ENCODE measurements at regions not wholly inside any gene's neighbourhood (a gene's known extent, or its start where the extent isn't known, plus 50 kb on each side); places are given as distances from the start of the nearest gene placed in this dataset.

DNA sequence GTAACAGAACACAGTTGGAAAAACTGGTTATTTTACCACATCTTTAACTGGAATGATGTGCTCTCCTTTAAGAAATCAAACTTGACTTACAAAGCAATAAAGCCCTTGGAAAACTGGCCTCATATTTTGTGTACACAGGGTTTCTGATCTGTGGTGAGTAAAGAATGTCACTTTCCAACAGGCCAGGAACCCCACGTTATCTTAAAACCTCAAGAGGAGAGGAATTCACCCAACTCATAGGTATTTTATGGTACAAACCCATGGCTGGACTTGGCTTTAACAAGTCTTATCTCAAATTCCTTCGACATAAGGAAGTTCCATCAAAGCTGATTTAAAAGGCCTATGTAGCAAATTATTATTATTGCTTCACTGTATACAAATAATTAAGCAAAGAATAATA, 1735.1 kb downstream of the PCDH7 start:
- ATAC-seq (ENCODE audit: low FRiP score) = no peak
- TF ChIP-seq, protein P1, sequence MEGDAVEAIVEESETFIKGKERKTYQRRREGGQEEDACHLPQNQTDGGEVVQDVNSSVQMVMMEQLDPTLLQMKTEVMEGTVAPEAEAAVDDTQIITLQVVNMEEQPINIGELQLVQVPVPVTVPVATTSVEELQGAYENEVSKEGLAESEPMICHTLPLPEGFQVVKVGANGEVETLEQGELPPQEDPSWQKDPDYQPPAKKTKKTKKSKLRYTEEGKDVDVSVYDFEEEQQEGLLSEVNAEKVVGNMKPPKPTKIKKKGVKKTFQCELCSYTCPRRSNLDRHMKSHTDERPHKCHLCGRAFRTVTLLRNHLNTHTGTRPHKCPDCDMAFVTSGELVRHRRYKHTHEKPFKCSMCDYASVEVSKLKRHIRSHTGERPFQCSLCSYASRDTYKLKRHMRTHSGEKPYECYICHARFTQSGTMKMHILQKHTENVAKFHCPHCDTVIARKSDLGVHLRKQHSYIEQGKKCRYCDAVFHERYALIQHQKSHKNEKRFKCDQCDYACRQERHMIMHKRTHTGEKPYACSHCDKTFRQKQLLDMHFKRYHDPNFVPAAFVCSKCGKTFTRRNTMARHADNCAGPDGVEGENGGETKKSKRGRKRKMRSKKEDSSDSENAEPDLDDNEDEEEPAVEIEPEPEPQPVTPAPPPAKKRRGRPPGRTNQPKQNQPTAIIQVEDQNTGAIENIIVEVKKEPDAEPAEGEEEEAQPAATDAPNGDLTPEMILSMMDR (IDR thresholded peaks at IDR 0.05) = no peak

GRCh38 chr4:32460972-32461371, 1740.8 kb downstream of the PCDH7 start:
- TF ChIP-seq, protein P1 (IDR thresholded peaks at IDR 0.05) = no peak
- DNase-seq (ENCODE audit: low spot score) (no peak), ATAC-seq (ENCODE audit: low FRiP score) (no peak)

More for the DNA sequence above, 1735.1 kb downstream of the PCDH7 start:
- DNase-seq (ENCODE audit: low spot score) = no peak

- ATAC-seq (ENCODE audit: low FRiP score) (no peak), DNase-seq (ENCODE audit: low spot score) (no peak)
- TF ChIP-seq, protein P1 (IDR thresholded peaks at IDR 0.05) = no peak
Measured at GRCh38 chr4:32462944-32463343, 1742.8 kb downstream of the PCDH7 start.

DNA sequence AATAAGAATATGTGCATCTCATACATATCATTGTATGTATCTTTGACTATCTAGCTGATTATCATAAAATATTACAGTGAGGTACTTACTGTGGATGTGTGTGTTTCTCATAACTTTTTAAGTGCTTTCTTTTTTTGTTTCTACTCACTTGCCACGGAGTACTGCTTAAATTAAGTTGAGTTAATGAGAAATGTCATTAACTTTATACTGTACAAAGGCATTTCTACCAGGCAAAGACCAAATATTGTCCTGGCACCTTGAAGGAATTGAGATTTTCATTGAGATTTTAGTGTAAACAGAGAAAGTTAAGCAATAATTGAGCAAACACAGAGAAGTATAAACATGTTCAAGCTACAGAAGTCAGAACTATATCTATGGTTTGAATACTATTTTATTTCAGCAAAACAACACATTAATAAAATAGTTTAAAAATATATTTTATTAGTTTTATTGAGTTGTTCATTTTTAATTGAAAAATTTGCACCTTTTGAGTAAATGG, 1750.0 kb downstream of the PCDH7 start:
- no peak for ATAC-seq (ENCODE audit: low FRiP score)

DNA sequence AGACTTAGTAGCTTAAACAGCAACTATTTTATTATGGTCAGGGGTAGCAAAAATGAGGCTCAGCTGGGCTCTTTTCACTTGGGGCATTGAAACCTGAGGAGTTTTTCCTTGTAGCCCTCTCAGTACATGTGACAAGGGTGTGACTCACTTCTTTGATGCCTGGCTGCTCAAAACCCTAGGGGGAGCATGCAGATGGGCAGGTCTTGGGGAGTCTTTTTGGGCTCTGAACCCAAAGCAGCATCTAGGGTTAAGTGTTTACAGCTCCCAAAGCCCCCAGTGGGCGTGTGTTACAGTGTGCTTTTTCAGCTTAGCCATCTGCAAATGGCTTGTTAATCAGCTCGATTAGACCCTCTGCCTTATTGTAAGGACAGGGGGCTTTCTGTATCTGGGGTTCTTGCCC, 1752.7 kb downstream of the PCDH7 start:
- DNase-seq (ENCODE audit: low spot score) (no peak), ATAC-seq (ENCODE audit: low FRiP score) (no peak)
- TF ChIP-seq, protein P1 (IDR thresholded peaks at IDR 0.05) = no peak

More for the DNA sequence above, 1750.0 kb downstream of the PCDH7 start:
- no peak for DNase-seq (ENCODE audit: low spot score)
- TF ChIP-seq, protein P1 (IDR thresholded peaks at IDR 0.05) = no peak

DNA sequence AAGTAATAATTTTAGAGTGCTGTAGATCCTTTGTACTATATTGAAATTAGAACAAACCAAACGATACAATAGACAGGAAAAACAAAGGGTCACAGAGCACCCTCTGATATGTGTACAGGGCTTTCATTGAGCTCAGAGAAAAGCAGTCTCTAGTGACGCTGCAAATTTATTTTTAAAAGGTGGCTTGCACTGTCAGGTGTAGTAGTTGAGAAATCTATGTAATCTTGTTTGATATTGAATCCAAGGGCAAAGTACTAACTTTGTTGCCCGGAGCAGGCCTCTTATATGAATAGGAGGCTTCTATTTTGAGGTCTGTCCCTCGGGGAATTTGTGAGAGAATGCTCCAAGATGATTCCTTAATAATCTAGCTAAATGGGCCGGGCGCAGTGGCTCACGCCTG, 1755.5 kb downstream of the PCDH7 start:
- TF ChIP-seq, protein P1 (IDR thresholded peaks at IDR 0.05) = no peak
- DNase-seq (ENCODE audit: low spot score) (no peak), ATAC-seq (ENCODE audit: low FRiP score) (no peak)

DNA sequence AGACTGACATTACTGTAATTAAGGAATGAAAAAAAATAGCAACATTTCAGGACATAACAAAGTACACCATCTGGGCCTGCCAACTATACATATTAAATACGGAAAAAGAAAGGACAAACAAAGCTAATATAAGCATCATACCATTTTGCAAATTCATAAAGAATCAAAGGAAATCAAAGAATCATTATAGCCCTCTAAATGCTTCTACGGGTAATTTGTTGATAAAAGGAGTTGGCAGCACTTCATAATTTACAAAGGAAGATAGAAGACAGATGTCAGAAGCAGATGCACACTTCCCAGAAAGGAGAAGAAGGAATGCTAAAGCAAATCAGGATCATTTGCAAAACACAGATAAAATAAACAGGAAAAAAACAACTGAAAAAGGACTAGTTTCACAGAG, 1757.3 kb downstream of the PCDH7 start:
- TF ChIP-seq, protein P1 (IDR thresholded peaks at IDR 0.05) = no peak
- ATAC-seq (ENCODE audit: low FRiP score) (no peak), DNase-seq (ENCODE audit: low spot score) (no peak)

Measured in omental fat pad (tissue), 3 donors.